ENCODE measurements at regions not wholly inside any gene's neighbourhood (a gene's known extent, or its start where the extent isn't known, plus 50 kb on each side); places are given as distances from the start of the nearest gene placed in this dataset.

GRCh38 chr14:86955771-86956354, 1037.1 kb downstream of the GALC start:
- H3K4me3 ChIP-seq (ENCODE audit: control insufficient read depth, low read depth, low read length): no peak overlapping the region
- DNase-seq (ENCODE audit: low read depth): no peak
- no peak for TF ChIP-seq CTCF (conservative IDR thresholded peaks at IDR 0.05; ENCODE audit: control insufficient read depth, insufficient read depth, low read depth, low read length)

GRCh38 chr14:86954623-86955022, 1038.4 kb downstream of the GALC start:
- H3K4me3 ChIP-seq (ENCODE audit: control insufficient read depth, low read depth, low read length): no peak overlapping the region
- no peak for DNase-seq (ENCODE audit: low read depth)
- TF ChIP-seq CTCF (conservative IDR thresholded peaks at IDR 0.05; ENCODE audit: control insufficient read depth, insufficient read depth, low read depth, low read length): no peak

DNA sequence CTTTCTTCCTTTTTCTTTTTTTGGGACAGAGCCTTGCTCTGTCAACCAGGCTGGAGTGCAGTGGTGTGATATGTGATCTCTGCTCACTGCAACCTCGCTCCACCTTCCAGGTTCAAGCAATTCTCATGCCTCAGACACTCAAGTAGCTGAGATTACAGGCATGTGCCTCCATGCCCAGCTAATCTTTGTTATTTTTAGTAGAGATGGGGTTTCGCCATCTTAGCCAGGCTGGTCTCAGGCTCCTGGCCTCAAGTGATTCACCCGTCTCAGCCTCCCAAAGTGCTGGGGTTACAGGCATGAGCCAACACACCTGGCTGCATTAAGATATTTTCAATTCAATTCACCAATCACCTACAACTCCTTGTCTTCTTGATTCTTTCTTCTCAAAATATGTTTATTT, 1046.5 kb downstream of the GALC start:
- DNase-seq (ENCODE audit: low read depth): no peak
- TF ChIP-seq CTCF (conservative IDR thresholded peaks at IDR 0.05; ENCODE audit: control insufficient read depth, insufficient read depth, low read depth, low read length): no peak
- no peak overlapping the region for H3K4me3 ChIP-seq (ENCODE audit: control insufficient read depth, low read depth, low read length)

DNA sequence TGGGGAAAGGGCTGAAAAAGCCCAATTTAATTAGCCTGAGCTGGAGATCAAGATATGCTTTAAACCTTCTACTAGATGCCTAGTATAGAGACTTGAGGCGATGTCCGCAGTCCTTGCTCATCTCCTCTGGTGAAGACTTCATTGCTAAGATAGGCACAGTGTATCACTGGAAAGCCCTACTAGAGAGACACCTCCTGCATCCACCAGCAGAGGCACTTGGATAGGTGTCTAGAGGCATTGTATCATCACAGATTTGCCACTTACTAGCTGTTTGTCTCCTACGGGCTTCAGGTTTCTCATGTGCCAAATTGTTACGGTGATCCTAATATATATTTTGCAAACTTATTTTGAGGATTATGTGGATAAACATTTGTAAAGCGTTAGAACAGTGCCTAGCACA, 1048.5 kb downstream of the GALC start:
- DNase-seq (ENCODE audit: low read depth): no peak
- no peak overlapping the region for H3K4me3 ChIP-seq (ENCODE audit: control insufficient read depth, low read depth, low read length)
- TF ChIP-seq CTCF (conservative IDR thresholded peaks at IDR 0.05; ENCODE audit: control insufficient read depth, insufficient read depth, low read depth, low read length): no peak

DNA sequence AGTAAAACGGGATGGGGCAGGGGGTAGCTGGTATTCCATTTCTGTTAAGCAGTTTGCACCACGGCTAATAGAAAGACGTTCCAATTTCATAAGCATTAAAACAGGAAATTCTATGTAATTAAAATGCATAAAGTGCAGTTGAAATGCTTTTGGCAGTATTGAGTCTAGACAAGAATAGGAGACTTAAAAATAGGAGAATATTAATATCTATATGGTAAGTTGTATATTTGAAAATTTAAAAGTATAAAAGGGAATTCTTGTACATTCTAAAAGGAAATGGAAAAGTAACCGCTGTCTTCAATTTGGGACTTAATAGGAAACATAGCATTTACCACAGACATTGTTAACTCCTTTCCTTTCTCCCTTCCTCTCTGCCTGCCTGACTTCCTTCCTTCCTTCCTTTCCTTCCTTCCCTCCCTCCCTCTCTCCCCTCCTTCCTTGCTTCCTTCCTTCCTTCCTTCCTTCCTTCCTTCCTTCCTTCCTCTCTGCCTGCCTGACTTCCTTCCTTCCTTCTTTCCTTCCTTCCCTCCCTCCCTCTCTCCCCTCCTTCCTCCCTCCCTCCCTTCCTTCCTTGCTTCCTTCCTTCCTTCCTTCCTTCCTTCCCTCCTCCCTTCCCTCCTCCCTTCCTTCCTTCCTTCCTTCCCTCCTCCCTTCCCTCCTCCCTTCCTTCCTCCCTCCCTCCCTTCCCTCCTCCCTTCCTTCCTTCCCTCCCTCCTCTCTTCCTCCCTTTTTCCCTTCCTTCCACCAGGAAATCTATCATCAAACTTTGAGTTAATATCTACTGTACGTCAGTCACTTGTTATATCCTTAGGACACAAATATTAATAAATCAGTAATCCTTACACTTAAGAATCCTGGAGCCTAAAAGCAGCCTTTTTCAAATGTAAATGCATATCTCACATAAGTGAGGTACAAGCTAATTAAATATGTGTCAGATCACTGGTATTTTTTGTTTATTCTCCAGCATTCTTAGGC, 1049.3 kb downstream of the GALC start:
- no peak overlapping the region for H3K4me3 ChIP-seq (ENCODE audit: control insufficient read depth, low read depth, low read length)
- no peak for TF ChIP-seq CTCF (conservative IDR thresholded peaks at IDR 0.05; ENCODE audit: control insufficient read depth, insufficient read depth, low read depth, low read length)
- DNase-seq (ENCODE audit: low read depth): no peak

DNA sequence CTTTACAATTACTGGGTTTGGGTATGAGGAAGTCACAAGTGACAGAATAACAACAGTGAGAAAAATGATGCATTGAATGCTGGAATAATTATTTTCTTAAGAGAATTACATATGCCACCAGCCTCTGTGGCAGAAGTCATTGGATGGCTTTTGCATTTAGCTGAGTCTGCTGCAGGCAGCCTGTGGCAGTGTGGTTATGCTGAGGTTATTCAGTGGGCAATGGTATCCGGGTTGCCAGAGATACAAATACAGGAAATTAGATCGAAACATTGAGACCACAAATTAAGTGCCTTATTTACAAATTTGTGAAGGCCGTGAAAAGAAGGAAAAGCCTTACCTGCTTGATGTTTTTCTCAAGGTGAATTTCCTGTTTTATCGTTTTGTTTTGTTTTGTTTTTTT, 1050.0 kb downstream of the GALC start:
- DNase-seq (ENCODE audit: low read depth): no peak
- TF ChIP-seq CTCF (conservative IDR thresholded peaks at IDR 0.05; ENCODE audit: control insufficient read depth, insufficient read depth, low read depth, low read length): no peak
- H3K4me3 ChIP-seq (ENCODE audit: control insufficient read depth, low read depth, low read length): no peak overlapping the region
